Fibroblast of villous mesenchyme (primary cell): ENCODE measurements at regions not wholly inside any gene's neighbourhood (a gene's known extent, or its start where the extent isn't known, plus 50 kb on each side); places are given as distances from the start of the nearest gene placed in this dataset.

Source experiments
- DNase-seq: peaks from one replicate; pipeline ENCODE4 v3.0.0-alpha.2; 2010; ENCODE audit warnings: low read depth
- H3K4me3 ChIP-seq: 2 replicates; pipeline ENCODE4 v1.5.1; 2011; ENCODE audit warnings: low read depth, mild to moderate bottlenecking, low read length
- TF ChIP-seq, protein P1 (sequence below): IDR thresholded peaks from 2 replicates; pipeline ENCODE4 v1.5.1; 2012; ENCODE audit warnings: low read depth, mild to moderate bottlenecking, low read length; ENCODE audit not compliant: insufficient read depth

DNA sequence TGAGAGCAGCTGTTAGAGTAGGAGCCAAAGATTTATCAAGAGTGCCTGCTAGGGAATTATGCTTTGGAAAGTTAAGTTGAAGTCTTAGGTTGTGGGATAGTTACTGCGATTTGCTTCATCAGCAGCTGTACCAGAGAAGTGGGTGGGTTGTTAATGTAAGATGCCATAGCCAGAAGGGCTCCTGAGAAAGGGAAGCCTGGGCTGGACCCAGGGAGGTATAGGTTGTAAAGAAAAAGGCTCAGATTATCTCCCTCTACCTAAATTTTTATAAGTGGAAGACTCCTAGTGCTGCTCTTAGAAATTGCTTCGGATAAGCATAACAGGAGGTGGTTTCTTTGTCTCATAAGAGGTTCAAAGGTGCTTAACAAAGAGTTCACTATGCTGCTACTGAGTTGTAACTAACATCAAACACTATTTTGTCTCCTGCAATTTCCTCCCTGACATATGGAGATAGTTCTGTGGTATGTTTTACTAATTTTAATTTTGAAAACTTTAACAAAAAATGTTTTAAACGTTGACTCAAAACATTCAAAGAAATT lies 356.9 kb downstream of the DTHD1 start:
- DNase-seq: no peak
- TF ChIP-seq, protein P1, sequence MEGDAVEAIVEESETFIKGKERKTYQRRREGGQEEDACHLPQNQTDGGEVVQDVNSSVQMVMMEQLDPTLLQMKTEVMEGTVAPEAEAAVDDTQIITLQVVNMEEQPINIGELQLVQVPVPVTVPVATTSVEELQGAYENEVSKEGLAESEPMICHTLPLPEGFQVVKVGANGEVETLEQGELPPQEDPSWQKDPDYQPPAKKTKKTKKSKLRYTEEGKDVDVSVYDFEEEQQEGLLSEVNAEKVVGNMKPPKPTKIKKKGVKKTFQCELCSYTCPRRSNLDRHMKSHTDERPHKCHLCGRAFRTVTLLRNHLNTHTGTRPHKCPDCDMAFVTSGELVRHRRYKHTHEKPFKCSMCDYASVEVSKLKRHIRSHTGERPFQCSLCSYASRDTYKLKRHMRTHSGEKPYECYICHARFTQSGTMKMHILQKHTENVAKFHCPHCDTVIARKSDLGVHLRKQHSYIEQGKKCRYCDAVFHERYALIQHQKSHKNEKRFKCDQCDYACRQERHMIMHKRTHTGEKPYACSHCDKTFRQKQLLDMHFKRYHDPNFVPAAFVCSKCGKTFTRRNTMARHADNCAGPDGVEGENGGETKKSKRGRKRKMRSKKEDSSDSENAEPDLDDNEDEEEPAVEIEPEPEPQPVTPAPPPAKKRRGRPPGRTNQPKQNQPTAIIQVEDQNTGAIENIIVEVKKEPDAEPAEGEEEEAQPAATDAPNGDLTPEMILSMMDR: no peak

GRCh38 chr4:36640876-36641275 lies 359.5 kb downstream of the DTHD1 start:
- DNase-seq: no peak
- H3K4me3 ChIP-seq: no peak overlapping the region
- TF ChIP-seq, protein P1: no peak

More for the DNA sequence above, 356.9 kb downstream of the DTHD1 start:
- no peak overlapping the region for H3K4me3 ChIP-seq

- TF ChIP-seq, protein P1: no peak
- H3K4me3 ChIP-seq: no peak overlapping the region
- no peak for DNase-seq
Measured at GRCh38 chr4:36651253-36651652, 369.8 kb downstream of the DTHD1 start.

DNA sequence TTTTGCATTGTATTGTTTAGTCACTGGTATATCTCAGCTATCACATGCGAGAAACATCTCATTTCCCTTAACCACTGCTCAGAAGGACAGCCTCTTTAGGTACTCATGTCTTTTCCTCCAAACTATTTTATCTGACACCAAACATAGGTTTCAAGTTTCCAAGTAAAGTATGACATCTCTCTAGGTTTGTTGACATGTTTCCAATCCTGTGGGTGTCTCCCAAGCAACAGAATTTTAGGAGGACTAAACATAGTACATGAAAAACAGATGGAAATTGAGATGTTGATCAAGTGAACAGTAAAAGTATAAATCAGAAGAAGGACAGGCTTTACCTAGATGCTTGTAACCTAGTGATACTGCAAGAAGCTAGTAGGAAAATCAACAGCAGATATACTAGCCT lies 371.4 kb downstream of the DTHD1 start:
- H3K4me3 ChIP-seq: no peak overlapping the region
- TF ChIP-seq, protein P1: no peak
- DNase-seq: no peak

- DNase-seq: no peak
Measured at GRCh38 chr4:36665985-36666527, 384.6 kb downstream of the DTHD1 start.

DNA sequence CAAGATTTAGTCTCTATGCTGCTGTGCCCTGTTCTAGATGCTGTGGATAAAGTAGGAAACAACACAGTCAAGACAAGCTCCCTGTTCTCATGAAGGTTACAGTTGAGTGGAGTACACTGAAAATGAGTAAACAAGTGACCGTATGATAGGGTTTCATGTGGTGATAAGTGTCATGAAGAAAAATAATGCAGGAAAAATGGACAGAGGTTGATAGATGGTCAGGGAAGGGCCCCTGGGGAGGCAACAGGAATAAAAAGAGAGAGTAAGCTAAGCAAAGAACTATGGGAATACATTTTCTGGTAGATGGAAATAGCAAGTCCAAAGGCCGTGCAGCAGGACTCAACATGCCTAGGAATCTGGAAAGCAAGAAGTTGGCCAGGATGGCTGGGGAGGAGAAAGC lies 394.0 kb downstream of the DTHD1 start:
- H3K4me3 ChIP-seq: no peak overlapping the region
- TF ChIP-seq, protein P1: no peak
- no peak for DNase-seq

More at GRCh38 chr4:36665985-36666527, 384.6 kb downstream of the DTHD1 start:
- H3K4me3 ChIP-seq: no peak overlapping the region
- TF ChIP-seq, protein P1: no peak
